Suppressor macrophage treated with lipopolysaccharide for 4 hours (primary cell): ENCODE measurements at regions not wholly inside any gene's neighbourhood (a gene's known extent, or its start where the extent isn't known, plus 50 kb on each side); places are given as distances from the start of the nearest gene placed in this dataset.
A peak's percentile ranks its signal among the peaks of the same experiment; 100 is the strongest.
"Not testable (repeated sequence)": the region's sequence is repeated elsewhere in the genome, so short reads cannot be mapped to it uniquely, and the experiment has no call there.

Source experiments
- DNase-seq: peaks from one replicate; pipeline ENCODE4 v3.0.0-alpha.2; 2020

DNA sequence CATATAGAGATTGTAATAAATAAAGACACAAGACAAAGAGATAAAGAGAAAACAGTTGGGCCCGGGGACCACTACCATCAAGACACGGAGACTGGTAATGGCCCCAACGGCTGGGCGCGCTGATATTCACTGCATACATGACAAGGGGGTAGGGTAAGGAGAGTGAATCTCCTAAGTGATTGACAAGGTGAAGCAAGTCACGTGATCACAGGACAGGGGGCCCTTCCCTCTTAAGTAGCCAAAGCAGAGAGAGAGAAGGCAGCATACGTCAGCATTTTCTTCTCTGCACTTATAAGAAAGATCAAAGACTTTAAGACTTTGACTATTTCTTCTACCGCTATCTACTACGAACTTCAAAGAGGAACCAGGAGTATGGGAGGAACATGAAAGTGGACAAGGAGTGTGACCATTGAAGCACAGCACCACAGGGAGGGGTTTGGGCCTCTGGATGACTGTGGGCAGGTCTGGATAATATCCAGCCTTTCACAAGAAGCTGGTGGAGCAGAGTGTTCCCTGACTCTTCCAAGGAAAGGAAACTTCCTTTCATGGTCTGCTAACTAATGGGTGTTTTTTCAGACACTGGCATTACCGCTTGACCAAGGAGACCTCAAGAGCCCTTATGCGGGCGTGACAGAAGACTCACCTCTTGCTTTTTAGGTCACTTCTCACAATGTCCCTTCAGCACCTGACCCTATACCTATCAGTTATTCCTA lies 75.6 kb downstream of the MRPL39 start:
- DNase-seq, result not testable (repeated sequence)

DNA sequence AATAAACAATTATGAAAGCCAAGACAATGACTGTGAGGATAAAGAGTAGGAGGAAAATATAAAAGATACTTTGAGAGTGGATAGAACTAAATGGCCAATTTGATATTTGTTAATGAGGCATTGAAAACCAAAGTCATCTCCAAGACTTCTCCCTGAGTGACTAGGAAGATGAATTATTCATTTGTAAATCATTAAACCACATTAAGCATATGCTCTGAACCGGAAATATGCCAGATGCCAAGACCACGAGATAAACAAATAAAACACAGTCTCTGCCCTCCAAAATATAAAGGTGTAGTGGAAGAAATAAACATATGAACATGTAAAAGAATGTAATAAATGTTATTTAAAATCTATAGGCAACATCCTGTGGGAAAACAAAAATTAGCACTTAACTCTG lies 78.8 kb downstream of the MRPL39 start:
- no peak for DNase-seq

DNA sequence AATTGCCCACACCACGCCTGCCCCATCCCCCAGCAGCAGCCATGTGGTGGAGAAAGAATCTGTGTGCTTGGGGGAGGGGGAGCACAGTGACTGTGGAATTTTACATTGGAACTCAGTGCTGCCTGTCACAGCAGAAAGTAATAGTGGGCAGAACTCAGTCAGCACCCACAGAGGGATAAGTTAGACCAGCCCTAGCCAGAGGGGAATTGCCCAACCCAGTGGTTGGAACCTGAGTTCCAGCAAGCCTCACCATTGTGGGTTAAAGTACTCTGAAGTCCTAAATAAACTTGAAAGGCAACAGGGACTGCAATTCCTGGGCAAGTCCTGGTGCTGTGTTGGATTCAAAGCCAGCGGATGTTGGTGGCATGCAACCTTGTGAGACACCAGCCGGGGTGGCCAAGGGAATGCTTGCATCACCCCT lies 88.8 kb downstream of the MRPL39 start:
- no peak for DNase-seq

DNA sequence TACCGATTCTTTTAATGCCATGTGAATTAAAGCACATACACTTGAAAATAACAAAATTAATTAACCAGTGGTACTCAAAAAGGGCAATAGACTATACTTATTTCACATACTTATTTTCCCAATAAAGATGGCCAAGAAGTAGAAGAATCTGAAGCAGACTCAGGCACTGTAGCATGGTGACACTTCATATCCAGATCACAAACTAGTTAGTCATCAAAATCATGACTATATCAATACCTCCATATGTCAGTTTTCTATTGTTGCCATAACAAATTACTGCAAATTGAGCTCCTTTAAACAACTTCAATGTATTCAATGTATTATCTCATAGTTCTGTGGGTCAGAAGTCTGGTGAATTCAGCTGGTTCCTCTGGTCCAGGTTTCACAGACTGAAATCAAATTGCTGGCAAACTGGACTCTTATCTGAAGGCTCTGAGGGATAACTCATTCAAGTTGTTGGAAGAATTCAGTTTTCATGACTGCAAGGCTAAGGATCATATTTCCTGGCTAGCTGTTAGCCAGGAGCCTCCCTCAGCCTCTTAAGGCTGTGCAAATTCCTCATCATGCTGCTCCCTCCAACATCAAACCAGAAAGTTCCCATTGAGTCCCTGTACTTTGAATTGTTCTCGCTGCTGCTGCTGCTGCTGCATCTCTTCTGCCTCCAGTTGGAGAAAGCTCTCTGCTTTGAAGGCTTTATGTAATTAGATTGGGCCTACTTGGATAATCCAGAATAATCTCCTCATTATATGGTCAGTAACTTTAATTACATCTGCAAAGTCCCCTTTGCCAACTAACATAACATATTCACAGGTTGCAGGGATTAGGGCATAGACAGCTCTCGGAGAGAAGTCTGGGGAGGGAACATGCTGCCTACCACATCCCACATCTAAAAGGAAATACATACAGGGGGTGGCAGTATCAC lies 91.5 kb downstream of the MRPL39 start:
- no peak for DNase-seq

DNA sequence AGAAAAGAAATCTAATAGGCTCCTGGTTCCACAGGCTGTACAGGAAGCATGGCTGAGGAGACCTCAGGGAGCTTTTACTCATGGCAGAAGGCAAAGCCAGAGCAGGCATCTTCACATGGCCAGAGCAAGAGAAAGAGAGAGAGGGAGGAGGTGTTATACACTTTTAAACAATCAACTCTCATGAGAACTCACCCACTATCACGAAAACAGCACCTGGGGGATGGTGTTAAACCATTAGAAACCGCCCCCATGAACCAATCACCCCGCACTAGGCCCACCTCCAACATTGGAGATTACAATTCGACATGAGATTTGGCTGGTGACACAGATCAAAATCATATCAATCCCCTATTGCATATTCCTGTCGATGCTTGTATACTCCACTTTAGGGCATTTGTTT lies 93.5 kb downstream of the MRPL39 start:
- no peak for DNase-seq

DNA sequence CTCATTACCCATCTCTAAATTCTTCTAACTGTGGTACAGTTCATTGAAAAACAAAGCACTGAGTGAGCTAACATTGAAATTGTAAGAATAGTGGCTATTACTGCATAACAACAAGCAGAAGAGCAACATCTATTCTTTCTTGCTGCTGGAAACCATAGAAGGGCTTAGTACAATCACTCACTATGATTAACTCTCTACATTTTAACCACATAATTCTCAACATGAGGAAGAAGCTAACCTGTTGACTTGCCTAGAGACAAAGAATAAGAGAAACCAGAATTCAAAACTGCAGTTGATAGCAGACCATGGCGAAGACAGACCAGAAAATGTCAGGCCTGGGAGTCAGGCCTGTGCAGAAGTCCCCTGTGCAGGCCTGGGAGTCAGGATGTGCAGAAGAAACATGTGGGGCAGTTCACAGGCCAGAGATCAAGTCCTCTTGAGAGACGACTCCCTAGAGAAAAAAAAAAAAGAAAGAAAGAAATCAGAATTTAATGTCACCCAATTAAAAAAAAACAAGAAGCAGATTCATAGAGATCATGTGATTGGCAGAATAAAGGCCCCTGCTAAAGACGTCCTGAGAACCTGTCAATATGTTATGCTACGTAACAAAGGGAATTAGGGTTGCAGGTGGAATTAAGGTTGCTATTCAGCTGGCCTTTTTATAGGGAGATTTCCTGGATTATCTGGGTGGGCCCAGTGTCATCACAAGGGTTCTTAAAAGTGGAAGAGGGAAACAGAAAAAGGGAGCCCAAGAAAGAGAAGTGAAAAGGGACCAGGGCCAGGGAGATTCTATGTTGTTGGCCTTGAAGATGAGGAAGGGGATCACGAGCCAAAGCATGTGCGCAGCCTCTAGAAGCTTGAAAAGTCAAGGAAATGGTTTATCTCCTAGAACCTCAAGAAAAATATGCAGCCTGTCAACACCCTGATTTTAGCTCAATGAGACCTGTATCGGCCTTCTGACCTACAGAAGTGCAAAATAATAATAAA lies 94.9 kb downstream of the MRPL39 start:
- peak; percentile 43 for DNase-seq

DNA sequence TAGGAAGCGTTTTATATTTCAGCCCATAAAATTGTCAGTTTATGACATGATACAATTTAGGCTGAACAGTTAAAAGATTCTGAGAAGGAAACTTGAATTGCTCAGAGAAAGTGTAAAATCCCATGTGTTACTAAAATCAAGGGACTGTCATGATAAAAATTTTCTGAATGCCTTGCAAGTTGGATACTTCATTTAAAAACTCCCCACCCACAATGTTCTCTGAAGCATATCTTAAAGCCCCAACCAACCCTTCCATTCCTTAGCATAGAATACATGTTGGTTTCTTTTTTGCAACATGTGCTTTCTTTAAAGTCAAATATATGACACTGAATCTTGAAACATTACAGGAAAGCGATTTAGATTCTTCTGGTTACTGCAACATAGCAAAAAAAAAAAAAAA lies 97.4 kb downstream of the MRPL39 start:
- peak; percentile 81 for DNase-seq

DNA sequence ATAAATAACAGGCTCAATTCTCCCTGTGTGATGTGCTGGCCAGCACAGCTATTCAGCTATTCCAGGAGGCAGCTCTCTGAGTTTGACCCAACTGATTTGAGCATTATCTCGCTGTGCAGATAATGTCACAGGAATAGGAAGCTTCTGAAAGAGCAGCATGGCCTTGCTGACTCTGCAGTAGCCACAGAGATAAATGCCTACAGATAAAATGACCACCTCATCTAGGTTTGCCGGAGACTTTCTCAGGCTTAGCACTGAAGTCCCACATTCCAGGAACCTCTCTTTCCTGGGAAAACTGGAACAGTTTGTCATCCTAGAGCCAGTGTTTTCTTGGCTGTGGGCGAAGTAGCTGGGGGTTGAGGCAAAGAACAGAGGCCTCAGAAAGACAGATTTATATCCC lies 98.9 kb downstream of the MRPL39 start:
- no peak for DNase-seq

DNA sequence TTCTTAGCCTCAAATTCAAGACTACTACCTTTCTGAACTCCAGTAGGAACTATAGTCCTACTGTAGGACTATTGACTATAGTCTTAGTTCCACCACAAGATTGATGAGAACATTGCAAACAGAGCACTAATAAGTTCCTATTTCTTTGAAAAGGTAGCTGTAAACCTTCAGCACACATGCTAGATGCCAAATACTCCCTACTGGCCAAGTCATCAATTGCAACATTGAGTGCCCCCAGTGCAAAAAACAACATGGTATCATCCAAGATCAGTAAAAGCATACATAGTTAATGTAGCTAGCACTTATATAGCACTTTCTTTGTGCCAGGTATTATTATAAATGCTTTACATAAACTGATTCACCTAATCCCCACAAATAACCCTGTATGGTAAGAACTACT lies 99.8 kb downstream of the MRPL39 start:
- no peak for DNase-seq

DNA sequence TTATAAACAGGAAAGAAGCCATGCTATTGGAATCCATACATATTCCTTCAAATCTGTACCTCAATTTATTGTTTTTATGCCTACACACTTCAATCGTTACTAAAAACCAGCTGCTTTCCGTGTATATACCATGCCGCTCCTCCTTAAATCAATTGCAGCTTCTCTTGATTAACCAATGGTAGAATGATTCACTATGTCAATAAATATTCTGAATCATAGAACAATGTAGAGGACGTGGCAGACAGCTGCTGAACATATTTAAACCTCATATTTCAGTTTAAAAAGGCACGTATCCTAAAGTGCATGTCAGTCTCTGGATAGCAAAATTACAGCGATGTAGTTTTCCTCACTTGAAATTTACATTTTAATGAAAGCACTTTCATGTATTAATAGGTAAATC lies 100.4 kb downstream of the MRPL39 start:
- no peak for DNase-seq

DNA sequence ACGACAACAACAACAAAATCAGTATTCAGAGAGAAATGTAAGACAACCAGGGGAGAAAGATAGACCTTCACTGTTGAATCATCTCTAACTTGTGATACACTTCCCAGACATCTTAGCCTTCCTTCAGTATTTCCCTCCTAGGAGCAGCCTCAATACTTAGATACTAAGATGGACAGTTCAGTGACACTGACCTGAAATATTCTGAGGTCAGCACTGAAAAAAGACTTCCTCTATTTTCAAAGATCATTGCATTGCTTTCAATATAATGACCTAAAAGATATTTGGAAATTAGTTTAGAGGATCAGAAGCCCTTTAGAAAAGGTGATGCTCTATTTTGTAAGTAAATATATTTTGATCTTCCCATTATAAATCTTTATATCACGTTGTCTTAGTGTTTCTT lies 101.0 kb downstream of the MRPL39 start:
- DNase-seq, result peak; percentile 53

DNA sequence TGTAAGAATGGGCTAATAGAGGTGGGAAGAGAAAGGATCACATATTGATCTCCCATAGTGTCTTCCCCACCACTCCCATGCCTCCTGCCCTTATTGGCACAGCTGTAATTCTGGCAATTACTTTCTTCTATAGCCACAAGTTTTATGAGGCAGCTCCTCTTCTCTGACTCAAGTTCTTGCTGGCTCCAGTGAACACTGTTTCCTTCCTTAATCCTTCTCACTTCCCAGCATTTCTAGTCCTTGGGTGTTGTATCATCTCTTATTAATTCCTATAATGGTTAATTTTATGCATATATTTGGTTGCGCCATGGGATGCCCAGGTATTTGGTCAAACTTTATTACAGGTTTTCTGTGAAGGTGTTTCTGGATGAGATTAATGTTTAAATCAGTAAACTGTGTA lies 103.3 kb downstream of the MRPL39 start:
- DNase-seq, result no peak

DNA sequence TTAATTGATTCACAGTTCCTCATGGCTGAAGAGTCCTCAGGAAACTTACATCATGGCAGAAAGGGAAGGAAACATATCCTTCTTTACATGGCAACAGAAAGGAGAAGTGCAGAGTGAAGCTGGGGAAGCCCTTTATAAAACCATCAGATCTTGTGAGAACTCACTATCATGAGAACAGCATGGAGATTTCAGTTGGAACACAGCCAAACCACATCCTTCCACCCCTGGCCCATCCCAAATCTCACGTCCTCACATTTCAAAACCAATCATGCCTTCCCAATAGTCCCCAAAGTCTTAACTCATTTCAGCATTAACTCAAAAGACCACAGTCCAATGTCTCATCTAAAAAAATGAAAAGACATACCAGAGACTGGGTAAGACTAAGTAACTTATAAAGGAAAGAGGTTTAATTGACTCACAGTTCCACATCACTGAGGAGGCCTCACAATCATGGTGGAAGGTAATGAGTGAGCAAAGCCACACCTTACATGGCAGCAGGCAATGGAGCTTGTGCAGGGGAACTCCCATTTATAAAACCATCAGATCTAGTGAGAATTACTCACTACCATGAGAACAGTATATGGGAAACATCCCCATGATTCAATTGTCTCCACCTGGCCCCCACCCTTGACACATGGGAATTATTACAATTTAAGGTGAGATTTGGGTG lies 105.2 kb downstream of the MRPL39 start:
- DNase-seq, result peak; percentile 96

DNA sequence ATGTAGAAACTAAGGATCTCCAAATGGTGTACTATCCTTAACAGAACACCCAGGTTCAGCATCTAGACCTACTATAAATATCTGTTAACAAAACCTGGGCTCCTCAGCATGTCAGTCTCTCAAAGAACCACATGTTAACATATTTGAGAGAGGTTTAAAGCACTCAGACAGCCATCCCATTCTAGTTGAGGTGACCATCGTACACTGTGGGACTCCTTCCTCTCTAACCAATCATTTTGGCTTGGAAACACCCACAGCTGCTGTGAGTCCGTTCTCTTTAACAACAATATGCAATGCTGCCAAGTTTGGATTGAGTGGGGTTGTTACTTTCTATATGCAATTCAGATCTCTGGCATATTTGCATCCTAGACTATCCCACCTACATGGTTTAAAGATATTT lies 105.8 kb downstream of the MRPL39 start:
- DNase-seq, result no peak

DNA sequence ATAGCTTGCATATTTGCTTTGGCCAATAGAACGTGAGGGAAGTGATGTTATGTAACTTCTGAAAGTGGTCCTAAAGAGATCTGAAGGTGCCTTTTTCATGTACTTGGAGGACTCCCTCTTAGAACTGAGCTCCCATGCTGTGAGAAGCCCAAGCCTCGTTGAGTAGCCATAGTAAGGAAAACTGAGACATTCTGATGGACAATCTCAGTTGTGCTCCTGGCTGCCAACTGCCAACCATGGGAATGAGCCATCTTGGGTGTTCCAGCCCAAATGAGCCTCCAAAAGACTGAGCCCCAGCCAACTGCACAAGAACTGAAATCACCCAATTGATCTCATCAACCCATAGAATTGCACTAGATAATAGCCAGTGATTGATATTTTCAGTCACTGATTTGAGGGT lies 106.7 kb downstream of the MRPL39 start:
- no peak for DNase-seq

DNA sequence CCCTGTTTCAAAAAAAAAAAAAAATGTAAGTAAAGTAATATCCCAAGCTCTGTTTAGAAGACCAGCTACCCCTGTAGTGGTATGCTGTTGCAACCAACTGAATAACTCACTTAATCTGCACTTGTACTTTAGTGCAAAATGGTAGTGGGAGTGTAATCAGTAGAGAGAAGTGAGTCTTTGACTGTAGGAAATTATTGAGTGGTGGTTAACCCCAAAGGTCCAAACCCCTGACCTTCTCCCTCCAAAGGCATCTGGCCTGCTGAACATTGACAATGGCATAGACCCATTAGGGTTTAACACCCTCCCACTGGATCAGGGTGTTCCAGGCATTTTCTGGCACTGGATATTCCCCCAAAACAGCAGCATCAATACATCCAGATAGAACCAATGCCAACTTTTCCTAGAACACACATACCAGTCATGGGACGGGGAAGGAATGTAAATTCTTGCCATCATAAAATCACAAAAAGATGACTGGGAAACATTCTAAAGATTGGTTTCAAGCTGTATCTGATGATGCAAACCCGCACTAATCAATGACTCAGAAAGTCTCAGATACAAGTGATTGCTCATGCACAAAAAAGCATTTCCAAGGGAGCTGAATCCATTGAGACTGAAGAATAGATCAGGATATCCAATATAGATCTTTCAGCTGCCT lies 110.3 kb downstream of the MRPL39 start:
- no peak for DNase-seq

DNA sequence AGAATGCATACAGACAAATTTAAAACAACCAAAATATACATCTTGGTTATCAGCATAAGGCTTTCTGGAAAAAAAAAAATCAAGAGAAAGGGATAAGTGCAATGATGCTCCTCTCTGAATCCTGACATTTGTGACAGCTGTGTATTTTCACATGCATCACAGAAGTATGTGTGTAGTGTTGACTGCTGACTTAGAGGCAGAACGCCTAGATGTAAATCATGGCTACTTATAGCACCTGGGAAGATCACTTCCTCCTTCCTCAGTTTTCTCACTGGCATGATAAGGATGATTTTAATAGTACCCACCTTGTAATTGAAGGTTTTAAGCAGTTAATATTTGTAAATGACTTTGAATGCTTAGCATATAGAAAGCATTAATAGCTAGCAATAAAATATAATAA lies 112.5 kb downstream of the MRPL39 start:
- no peak for DNase-seq

DNA sequence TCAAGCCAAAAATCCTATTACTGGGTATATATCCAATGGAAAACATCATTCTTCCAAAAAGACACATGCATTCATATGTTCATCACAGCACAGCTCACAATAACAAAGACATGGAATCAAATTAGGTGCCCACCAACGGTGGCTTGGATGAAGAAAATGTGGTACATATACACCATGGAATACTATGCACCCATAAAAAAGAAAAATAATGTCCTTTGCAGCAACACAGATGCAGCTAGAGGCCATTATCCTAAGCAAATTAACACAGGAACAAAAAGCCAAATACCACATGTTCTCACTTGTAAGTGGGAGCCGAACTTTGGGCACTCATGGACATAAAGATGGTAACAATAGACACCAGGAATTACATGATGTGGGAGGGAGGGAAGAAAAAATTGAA lies 113.6 kb downstream of the MRPL39 start:
- no peak for DNase-seq

DNA sequence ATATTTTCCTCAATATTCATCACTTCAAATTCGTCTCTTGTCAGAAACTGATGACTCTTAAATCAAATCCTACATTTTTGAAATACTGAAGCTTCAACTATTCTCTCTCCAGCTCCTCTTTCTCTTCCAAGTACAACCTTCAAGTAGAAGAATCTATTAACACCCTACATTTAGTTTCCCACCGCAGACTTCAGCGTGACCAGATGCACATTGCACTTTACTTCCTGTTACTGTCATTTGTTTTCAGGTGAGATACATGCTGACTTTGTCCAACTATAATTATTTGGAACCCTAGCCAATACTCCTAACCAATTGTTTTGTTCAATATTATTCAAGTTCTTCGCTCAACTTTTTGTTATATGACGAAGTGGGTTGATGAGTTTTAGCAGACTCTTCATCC lies 116.0 kb downstream of the MRPL39 start:
- no peak for DNase-seq

DNA sequence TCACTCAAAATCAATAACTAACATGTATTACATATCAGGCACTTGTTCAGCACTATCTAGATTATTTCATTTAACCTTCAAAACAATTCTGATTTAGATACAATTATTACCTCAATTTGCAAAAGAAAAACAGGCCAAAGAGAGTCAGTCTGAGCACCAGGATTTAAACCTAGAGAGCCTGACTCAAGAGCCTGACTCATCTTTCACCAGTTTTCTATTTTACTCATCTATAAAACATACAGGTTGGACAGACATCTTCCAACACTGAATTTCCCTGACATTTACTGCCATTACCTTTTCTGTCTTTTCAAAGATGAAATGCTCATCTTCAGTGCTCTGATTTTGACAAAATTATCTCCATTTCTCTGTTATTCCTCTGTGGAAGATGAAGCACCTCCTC lies 116.5 kb downstream of the MRPL39 start:
- no peak for DNase-seq

DNA sequence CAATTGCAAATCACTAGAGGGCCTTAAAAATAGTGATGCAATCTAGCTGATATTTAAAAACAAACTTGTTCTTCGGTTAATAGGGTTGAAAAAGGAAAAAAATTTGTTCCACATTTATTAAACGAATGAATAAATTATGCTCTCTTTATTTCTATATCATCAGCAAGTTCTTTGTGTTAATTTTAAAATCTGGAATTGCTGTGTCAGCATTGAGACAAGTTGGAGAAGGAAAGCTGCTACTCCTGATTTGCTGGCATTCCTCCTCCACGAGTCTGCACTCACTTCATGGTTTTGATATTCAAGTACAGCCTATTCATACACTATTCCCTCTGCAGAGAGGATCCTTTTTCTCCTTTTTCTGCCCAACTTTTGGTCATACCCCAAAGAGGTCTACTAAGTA lies 117.6 kb downstream of the MRPL39 start:
- DNase-seq, result no peak

DNA sequence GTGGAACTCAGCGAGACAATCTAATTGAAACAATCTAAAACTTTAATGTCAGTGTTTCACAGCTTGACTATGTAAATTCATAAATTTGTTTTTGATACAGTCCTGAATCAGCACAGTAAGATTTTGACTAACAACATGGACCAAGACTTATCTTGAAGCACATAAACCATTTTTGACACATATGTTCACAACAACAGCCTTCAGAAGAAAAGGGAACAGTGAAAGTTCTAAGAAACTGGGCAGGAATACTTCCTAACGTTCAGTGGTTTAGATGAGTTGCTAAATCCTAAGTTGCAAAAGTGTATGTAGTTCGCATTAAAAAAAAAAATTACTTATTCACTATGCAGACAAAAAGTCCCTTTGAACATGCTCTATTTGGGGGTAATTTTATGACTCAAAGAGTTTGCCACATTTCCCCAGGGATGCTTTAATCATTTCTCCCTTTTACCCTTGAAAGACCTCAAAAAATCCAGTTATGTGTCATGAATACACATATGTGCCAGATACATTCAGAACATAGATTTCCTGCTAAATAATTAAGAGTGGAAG lies 120.2 kb downstream of the MRPL39 start:
- peak; percentile 86 for DNase-seq
